Fibroblast of lung (primary cell): ENCODE measurements at regions not wholly inside any gene's neighbourhood (a gene's known extent, or its start where the extent isn't known, plus 50 kb on each side); places are given as distances from the start of the nearest gene placed in this dataset.
A peak's percentile ranks its signal among the peaks of the same experiment; 100 is the strongest.

Experiments used
- DNase-seq, 2 donors: peaks; one replicate each; pipeline versions ENCODE4 v3.0.0 to v3.0.0-alpha.2; 2010; ENCODE audit warnings: low read depth in 2 of 2
- H2AFZ ChIP-seq: 2 replicates; pipeline ENCODE4 v1.5.1; 2012; ENCODE audit warnings: low read length, control low read depth, inconsistent platforms
- H3K27ac ChIP-seq: 2 replicates; pipeline ENCODE4 v1.5.1; 2011; ENCODE audit warnings: low read length, control low read depth; ENCODE audit not compliant: insufficient read depth
- H3K27me3 ChIP-seq: 2 replicates; pipeline ENCODE4 v1.5.1; 2011; ENCODE audit warnings: mild to moderate bottlenecking, low read length; ENCODE audit not compliant: control insufficient read depth, insufficient read depth
- H3K36me3 ChIP-seq: 2 replicates; pipeline ENCODE4 v1.5.1; 2011; ENCODE audit warnings: low read length; ENCODE audit not compliant: control insufficient read depth, insufficient read depth
- H3K4me1 ChIP-seq: 2 replicates; pipeline ENCODE4 v1.5.1; 2011; ENCODE audit warnings: low read length; ENCODE audit not compliant: control insufficient read depth, insufficient read depth; ENCODE audit errors: extremely low read depth
- H3K4me2 ChIP-seq: 2 replicates; pipeline ENCODE4 v1.5.1; 2011; ENCODE audit warnings: low read length, control low read depth; ENCODE audit not compliant: insufficient read depth; ENCODE audit errors: extremely low read depth
- H3K4me3 ChIP-seq, 4 experiments: fragments of 200-600 bp in 1 of 4; sonication (generic) in 1 of 4; replicated peaks in 1 of 4; 2 replicates each; pipeline ENCODE4 v1.5.1; 2011 to 2016; ENCODE audit warnings: low read length in 4 of 4, low read depth in 3 of 4, mild to moderate bottlenecking in 3 of 4, control low read depth in 2 of 4, inconsistent platforms in 1 of 4, mixed read lengths in 1 of 4; ENCODE audit not compliant: insufficient read depth in 1 of 4; ENCODE audit errors: control extremely low read depth in 1 of 4
- H3K79me2 ChIP-seq: 2 replicates; pipeline ENCODE4 v1.5.1; 2012; ENCODE audit warnings: mild to moderate bottlenecking, low read length, inconsistent platforms; ENCODE audit not compliant: control insufficient read depth, insufficient read depth
- H3K9ac ChIP-seq: 2 replicates; pipeline ENCODE4 v1.5.1; 2011; ENCODE audit warnings: mild to moderate bottlenecking, low read length, control low read depth; ENCODE audit not compliant: insufficient read depth
- H3K9me3 ChIP-seq: 2 replicates; pipeline ENCODE4 v1.5.1; 2012; ENCODE audit warnings: low read depth, low read length; ENCODE audit not compliant: control insufficient read depth, insufficient read depth
- H4K20me1 ChIP-seq: 2 replicates; pipeline ENCODE4 v1.5.1; 2011; ENCODE audit warnings: low read length; ENCODE audit not compliant: control insufficient read depth, insufficient read depth; ENCODE audit errors: extremely low read depth
- CTCF ChIP-seq, 2 donors: IDR thresholded peaks in 1 of 2; conservative IDR thresholded peaks in 1 of 2; 1 replicate in 1 of 2; 2 replicates in 1 of 2; pipeline ENCODE4 v1.5.1; 2011 to 2012; ENCODE audit warnings: low read length in 2 of 2, control low read depth in 1 of 2, inconsistent platforms in 1 of 2, low read depth in 1 of 2, mild to moderate bottlenecking in 1 of 2
- EZH2 ChIP-seq: IDR thresholded peaks from 2 replicates; pipeline ENCODE4 v1.5.1; 2012; ENCODE audit warnings: low read length, control low read depth, mild to moderate bottlenecking; ENCODE audit errors: missing control alignments

GRCh38 chr9:115650768-115651167, 502.8 kb upstream of the PAPPA start:
- peak overlapping the region; percentile 43 for H3K9ac ChIP-seq
- H4K20me1 ChIP-seq: no peaks in the 10 kb centered on the region
- no peaks in the 10 kb centered on the region for H3K9me3 ChIP-seq
- no peaks in the 10 kb centered on the region for H3K36me3 ChIP-seq
- no peak overlapping the region for H2AFZ ChIP-seq
- DNase-seq: peak; percentile 84 to 98
- H3K4me2 ChIP-seq: peak overlapping the region; percentile 11
- peaks cover 11% of the 10 kb centered on the region for H3K4me1 ChIP-seq
- H3K27ac ChIP-seq: peak overlapping the region; percentile 86
- no peaks in the 10 kb centered on the region for H3K27me3 ChIP-seq
- no peaks in the 10 kb centered on the region for H3K79me2 ChIP-seq
- no peak overlapping the region for H3K4me3 ChIP-seq
- TF ChIP-seq CTCF (conservative IDR thresholded peaks at IDR 0.05 in 1 of 2, IDR thresholded peaks at IDR 0.05 in 1 of 2; ENCODE audit: low read depth in 1 of 2, low read length in 2 of 2) (no peak), EZH2 (no peak)

- TF ChIP-seq CTCF (conservative IDR thresholded peaks at IDR 0.05 in 1 of 2, IDR thresholded peaks at IDR 0.05 in 1 of 2; ENCODE audit: low read depth in 1 of 2, low read length in 2 of 2) (no peak), EZH2 (no peak)
- Histone ChIP-seq H3K9ac (no peak overlapping the region), H3K4me1 (peaks cover 11% of the 10 kb centered on the region), H2AFZ (no peak overlapping the region), H4K20me1 (no peaks in the 10 kb centered on the region), H3K4me3 (no peak overlapping the region), H3K9me3 (no peaks in the 10 kb centered on the region), H3K27me3 (no peaks in the 10 kb centered on the region), H3K4me2 (no peak overlapping the region), H3K79me2 (no peaks in the 10 kb centered on the region), H3K27ac (peak overlapping the region; percentile 86), H3K36me3 (no peaks in the 10 kb centered on the region)
- peak; percentile 34 to 44 for DNase-seq
Measured at GRCh38 chr9:115651461-115651860, 502.1 kb upstream of the PAPPA start.

- H2AFZ ChIP-seq: no peak overlapping the region
- DNase-seq: peak; percentile 59 to 88
Measured at GRCh38 chr9:115653171-115653606, 500.4 kb upstream of the PAPPA start.

More at GRCh38 chr9:115653171-115653606, 500.4 kb upstream of the PAPPA start:
- H3K27ac ChIP-seq: no peak overlapping the region
- H4K20me1 ChIP-seq: no peaks in the 10 kb centered on the region
- no peaks in the 10 kb centered on the region for H3K36me3 ChIP-seq
- H3K79me2 ChIP-seq: no peaks in the 10 kb centered on the region
- no peak overlapping the region for H3K4me3 ChIP-seq
- H3K9ac ChIP-seq: no peak overlapping the region
- no peak for TF ChIP-seq CTCF (conservative IDR thresholded peaks at IDR 0.05 in 1 of 2, IDR thresholded peaks at IDR 0.05 in 1 of 2; ENCODE audit: low read depth in 1 of 2, low read length in 2 of 2)
- no peaks in the 10 kb centered on the region for H3K9me3 ChIP-seq
- no peaks in the 10 kb centered on the region for H3K27me3 ChIP-seq
- no peak overlapping the region for H3K4me2 ChIP-seq
- peaks cover 11% of the 10 kb centered on the region for H3K4me1 ChIP-seq
